Gastroesophageal sphincter (tissue), 2 donors: ENCODE measurements at regions not wholly inside any gene's neighbourhood (a gene's known extent, or its start where the extent isn't known, plus 50 kb on each side); places are given as distances from the start of the nearest gene placed in this dataset.

Experiments
- EP300 ChIP-seq: sonication (generic); formaldehyde crosslinking; IDR thresholded peaks from one replicate; pipeline ENCODE4 v1.6.1; 2017; ENCODE audit warnings: antibody characterized with exemption, mild to moderate bottlenecking
- POLR2AphosphoS5 ChIP-seq: sonication (generic); formaldehyde crosslinking; IDR thresholded peaks from one replicate; pipeline ENCODE4 v1.6.1; 2017; ENCODE audit warnings: antibody characterized with exemption

GRCh38 chr11:98967005-98967404 lies 53.7 kb upstream of the CNTN5 start:
- TF ChIP-seq EP300 = no peak
- no peak for TF ChIP-seq POLR2AphosphoS5
